Loucy (cell line): ENCODE measurements at regions not wholly inside any gene's neighbourhood (a gene's known extent, or its start where the extent isn't known, plus 50 kb on each side); places are given as distances from the start of the nearest gene placed in this dataset.

Source experiments
- H2AFZ ChIP-seq: fragments of 200-600 bp; sonication (generic); 2 replicates; pipeline ENCODE4 v1.6.0; 2016; ENCODE audit warnings: antibody characterized with exemption, mild to moderate bottlenecking, low read length, moderate library complexity
- H3F3A ChIP-seq: fragments of 200-600 bp; 2 replicates; pipeline ENCODE4 v1.6.0; 2016; ENCODE audit warnings: antibody characterized with exemption, low read depth, mild to moderate bottlenecking
- H3K27me3 ChIP-seq: fragments of 200-600 bp; sonication (generic); 2 replicates; pipeline ENCODE4 v1.6.1; 2014; ENCODE audit warnings: low read length, mild to moderate bottlenecking; ENCODE audit not compliant: insufficient read depth, poor library complexity, severe bottlenecking
- H3K36me3 ChIP-seq: fragments of 200-600 bp; sonication (generic); 2 replicates; pipeline ENCODE4 v1.6.1; 2016; ENCODE audit warnings: low read length; ENCODE audit not compliant: insufficient read depth
- H3K4me1 ChIP-seq: fragments of 200-600 bp; sonication (generic); 2 replicates; pipeline ENCODE4 v1.5.1; 2014; ENCODE audit warnings: low read length, mild to moderate bottlenecking; ENCODE audit not compliant: insufficient read depth, poor library complexity, severe bottlenecking
- H3K4me2 ChIP-seq: fragments of 200-600 bp; sonication (generic); 2 replicates; pipeline ENCODE4 v1.6.0; 2014; ENCODE audit warnings: antibody characterized with exemption, low read length, low read depth, mild to moderate bottlenecking; ENCODE audit not compliant: poor library complexity, severe bottlenecking
- H3K4me3 ChIP-seq: fragments of 200-600 bp; sonication (generic); 2 replicates; pipeline ENCODE4 v1.5.1; 2014; ENCODE audit warnings: low read length, mild to moderate bottlenecking, mixed read lengths; ENCODE audit not compliant: poor library complexity, severe bottlenecking
- H3K79me2 ChIP-seq: fragments of 200-600 bp; sonication (generic); 2 replicates; pipeline ENCODE4 v1.6.1; 2014; ENCODE audit warnings: low read length; ENCODE audit not compliant: insufficient read depth
- H3K9ac ChIP-seq: fragments of 200-600 bp; sonication (generic); 2 replicates; pipeline ENCODE4 v1.6.0; 2014; ENCODE audit warnings: mild to moderate bottlenecking, low read depth, low read length, moderate library complexity; ENCODE audit not compliant: poor library complexity, severe bottlenecking
- H3K9me2 ChIP-seq: fragments of 200-600 bp; sonication (generic); replicated peaks from 2 replicates; pipeline ENCODE4 v1.6.1; 2016; ENCODE audit warnings: low read depth, low read length, mixed read lengths
- H3K9me3 ChIP-seq: fragments of 200-600 bp; sonication (generic); 2 replicates; pipeline ENCODE4 v1.6.1; 2014; ENCODE audit warnings: mild to moderate bottlenecking, antibody characterized with exemption, low read length, low read depth; ENCODE audit not compliant: insufficient read depth
- H4K20me1 ChIP-seq: fragments of 200-600 bp; sonication (generic); 2 replicates; pipeline ENCODE4 v1.6.0; 2014; ENCODE audit warnings: antibody characterized with exemption, low read length, mild to moderate bottlenecking; ENCODE audit not compliant: insufficient read depth, poor library complexity, severe bottlenecking
- CTCF ChIP-seq: fragments of 200-600 bp; sonication (generic); conservative IDR thresholded peaks from 2 replicates; pipeline ENCODE4 v1.5.1; 2014; ENCODE audit warnings: mild to moderate bottlenecking, antibody characterized with exemption, low read length
- EZH2phosphoT487 ChIP-seq: fragments of 200-600 bp; IDR thresholded peaks from 2 replicates; pipeline ENCODE4 v1.6.1; 2018; ENCODE audit warnings: antibody characterized with exemption, mild to moderate bottlenecking, moderate library complexity, borderline replicate concordance

- Histone ChIP-seq H3K27me3 (no peaks in the 10 kb centered on the region), H2AFZ (no peak overlapping the region), H3K4me3 (no peak overlapping the region), H3K9me2 (no peaks in the 10 kb centered on the region), H3K4me2 (no peak overlapping the region), H3K79me2 (no peaks in the 10 kb centered on the region), H3K9me3 (no peaks in the 10 kb centered on the region), H3K36me3 (no peaks in the 10 kb centered on the region), H4K20me1 (no peaks in the 10 kb centered on the region), H3K9ac (no peak overlapping the region), H3F3A (no peaks in the 10 kb centered on the region), H3K4me1 (no peaks in the 10 kb centered on the region)
- TF ChIP-seq EZH2phosphoT487: no peak
- TF ChIP-seq CTCF: no peak
Measured at GRCh38 chr11:44488165-44488965, 77.1 kb upstream of the CD82 start.

- Histone ChIP-seq H3K9ac (no peak overlapping the region), H3K36me3 (no peaks in the 10 kb centered on the region), H4K20me1 (no peaks in the 10 kb centered on the region), H3K9me3 (no peaks in the 10 kb centered on the region), H3K4me3 (no peak overlapping the region), H3K4me2 (no peak overlapping the region), H3K79me2 (no peaks in the 10 kb centered on the region), H3K27me3 (no peaks in the 10 kb centered on the region), H3K4me1 (no peaks in the 10 kb centered on the region), H2AFZ (no peak overlapping the region), H3F3A (no peaks in the 10 kb centered on the region), H3K9me2 (no peaks in the 10 kb centered on the region)
- no peak for TF ChIP-seq CTCF
- no peak for TF ChIP-seq EZH2phosphoT487
Measured at GRCh38 chr11:44493383-44493782, 72.1 kb upstream of the CD82 start.

- H2AFZ ChIP-seq: no peak overlapping the region
Measured at GRCh38 chr11:44493930-44494329, 71.5 kb upstream of the CD82 start.

More at GRCh38 chr11:44493930-44494329, 71.5 kb upstream of the CD82 start:
- Histone ChIP-seq H3K4me3 (no peak overlapping the region), H4K20me1 (no peaks in the 10 kb centered on the region), H3K9me2 (no peaks in the 10 kb centered on the region), H3K27me3 (no peaks in the 10 kb centered on the region), H3K79me2 (no peaks in the 10 kb centered on the region), H3F3A (no peaks in the 10 kb centered on the region), H3K4me2 (no peak overlapping the region), H3K4me1 (no peaks in the 10 kb centered on the region), H3K36me3 (no peaks in the 10 kb centered on the region), H3K9me3 (no peaks in the 10 kb centered on the region), H3K9ac (no peak overlapping the region)
- TF ChIP-seq CTCF (no peak), EZH2phosphoT487 (no peak)
